ENCODE measurements at regions not wholly inside any gene's neighbourhood (a gene's known extent, or its start where the extent isn't known, plus 50 kb on each side); places are given as distances from the start of the nearest gene placed in this dataset.

DNA sequence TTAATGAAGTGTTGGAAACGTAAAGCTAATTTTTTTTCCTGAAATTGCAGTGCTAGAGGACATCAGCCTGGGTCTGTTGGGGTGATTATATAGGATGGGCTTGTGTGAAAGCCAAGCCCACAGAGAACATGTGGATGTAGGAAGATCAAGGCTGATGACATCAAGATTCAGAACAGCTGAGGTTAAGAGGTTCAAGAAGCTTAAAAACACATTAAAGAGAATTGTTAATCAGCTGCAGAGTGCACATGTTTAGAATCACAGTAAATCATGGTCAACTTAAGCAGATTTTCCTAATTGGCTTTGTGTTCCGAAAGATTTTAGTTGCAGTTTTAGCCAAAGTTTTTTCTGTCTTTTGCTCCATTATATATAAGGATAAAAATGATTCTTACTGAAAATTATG, 87.9 kb upstream of the PRICKLE1 start:
- DNase-seq (ENCODE audit: low spot score): no peak
- no peak overlapping the region for H3K4me3 ChIP-seq (ENCODE audit: low read depth in 1 of 3, low read length in 3 of 3)
- H3K27me3 ChIP-seq (ENCODE audit: control insufficient read depth in 4 of 4, insufficient read depth in 4 of 4, low read length in 3 of 4): no peaks in the 10 kb centered on the region
- TF ChIP-seq FOXA2 (IDR thresholded peaks at IDR 0.05): no peak
- TF ChIP-seq, protein P1, sequence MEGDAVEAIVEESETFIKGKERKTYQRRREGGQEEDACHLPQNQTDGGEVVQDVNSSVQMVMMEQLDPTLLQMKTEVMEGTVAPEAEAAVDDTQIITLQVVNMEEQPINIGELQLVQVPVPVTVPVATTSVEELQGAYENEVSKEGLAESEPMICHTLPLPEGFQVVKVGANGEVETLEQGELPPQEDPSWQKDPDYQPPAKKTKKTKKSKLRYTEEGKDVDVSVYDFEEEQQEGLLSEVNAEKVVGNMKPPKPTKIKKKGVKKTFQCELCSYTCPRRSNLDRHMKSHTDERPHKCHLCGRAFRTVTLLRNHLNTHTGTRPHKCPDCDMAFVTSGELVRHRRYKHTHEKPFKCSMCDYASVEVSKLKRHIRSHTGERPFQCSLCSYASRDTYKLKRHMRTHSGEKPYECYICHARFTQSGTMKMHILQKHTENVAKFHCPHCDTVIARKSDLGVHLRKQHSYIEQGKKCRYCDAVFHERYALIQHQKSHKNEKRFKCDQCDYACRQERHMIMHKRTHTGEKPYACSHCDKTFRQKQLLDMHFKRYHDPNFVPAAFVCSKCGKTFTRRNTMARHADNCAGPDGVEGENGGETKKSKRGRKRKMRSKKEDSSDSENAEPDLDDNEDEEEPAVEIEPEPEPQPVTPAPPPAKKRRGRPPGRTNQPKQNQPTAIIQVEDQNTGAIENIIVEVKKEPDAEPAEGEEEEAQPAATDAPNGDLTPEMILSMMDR (IDR thresholded peaks at IDR 0.05; ENCODE audit: low read depth, low read length, missing input control): no peak
- TF ChIP-seq GABPA (IDR thresholded peaks at IDR 0.05 in 1 of 2, conservative IDR thresholded peaks at IDR 0.05 in 1 of 2): no peak
- TF ChIP-seq RAD21 (IDR thresholded peaks at IDR 0.05): no peak
- TF ChIP-seq, protein P2, sequence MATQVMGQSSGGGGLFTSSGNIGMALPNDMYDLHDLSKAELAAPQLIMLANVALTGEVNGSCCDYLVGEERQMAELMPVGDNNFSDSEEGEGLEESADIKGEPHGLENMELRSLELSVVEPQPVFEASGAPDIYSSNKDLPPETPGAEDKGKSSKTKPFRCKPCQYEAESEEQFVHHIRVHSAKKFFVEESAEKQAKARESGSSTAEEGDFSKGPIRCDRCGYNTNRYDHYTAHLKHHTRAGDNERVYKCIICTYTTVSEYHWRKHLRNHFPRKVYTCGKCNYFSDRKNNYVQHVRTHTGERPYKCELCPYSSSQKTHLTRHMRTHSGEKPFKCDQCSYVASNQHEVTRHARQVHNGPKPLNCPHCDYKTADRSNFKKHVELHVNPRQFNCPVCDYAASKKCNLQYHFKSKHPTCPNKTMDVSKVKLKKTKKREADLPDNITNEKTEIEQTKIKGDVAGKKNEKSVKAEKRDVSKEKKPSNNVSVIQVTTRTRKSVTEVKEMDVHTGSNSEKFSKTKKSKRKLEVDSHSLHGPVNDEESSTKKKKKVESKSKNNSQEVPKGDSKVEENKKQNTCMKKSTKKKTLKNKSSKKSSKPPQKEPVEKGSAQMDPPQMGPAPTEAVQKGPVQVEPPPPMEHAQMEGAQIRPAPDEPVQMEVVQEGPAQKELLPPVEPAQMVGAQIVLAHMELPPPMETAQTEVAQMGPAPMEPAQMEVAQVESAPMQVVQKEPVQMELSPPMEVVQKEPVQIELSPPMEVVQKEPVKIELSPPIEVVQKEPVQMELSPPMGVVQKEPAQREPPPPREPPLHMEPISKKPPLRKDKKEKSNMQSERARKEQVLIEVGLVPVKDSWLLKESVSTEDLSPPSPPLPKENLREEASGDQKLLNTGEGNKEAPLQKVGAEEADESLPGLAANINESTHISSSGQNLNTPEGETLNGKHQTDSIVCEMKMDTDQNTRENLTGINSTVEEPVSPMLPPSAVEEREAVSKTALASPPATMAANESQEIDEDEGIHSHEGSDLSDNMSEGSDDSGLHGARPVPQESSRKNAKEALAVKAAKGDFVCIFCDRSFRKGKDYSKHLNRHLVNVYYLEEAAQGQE (IDR thresholded peaks at IDR 0.05): no peak
- no peak for TF ChIP-seq JUND (IDR thresholded peaks at IDR 0.05)
- no peak for TF ChIP-seq NR2F2 (IDR thresholded peaks at IDR 0.05)
- TF ChIP-seq, protein P3, sequence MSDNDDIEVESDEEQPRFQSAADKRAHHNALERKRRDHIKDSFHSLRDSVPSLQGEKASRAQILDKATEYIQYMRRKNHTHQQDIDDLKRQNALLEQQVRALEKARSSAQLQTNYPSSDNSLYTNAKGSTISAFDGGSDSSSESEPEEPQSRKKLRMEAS (IDR thresholded peaks at IDR 0.05): no peak
- TF ChIP-seq, protein P4, sequence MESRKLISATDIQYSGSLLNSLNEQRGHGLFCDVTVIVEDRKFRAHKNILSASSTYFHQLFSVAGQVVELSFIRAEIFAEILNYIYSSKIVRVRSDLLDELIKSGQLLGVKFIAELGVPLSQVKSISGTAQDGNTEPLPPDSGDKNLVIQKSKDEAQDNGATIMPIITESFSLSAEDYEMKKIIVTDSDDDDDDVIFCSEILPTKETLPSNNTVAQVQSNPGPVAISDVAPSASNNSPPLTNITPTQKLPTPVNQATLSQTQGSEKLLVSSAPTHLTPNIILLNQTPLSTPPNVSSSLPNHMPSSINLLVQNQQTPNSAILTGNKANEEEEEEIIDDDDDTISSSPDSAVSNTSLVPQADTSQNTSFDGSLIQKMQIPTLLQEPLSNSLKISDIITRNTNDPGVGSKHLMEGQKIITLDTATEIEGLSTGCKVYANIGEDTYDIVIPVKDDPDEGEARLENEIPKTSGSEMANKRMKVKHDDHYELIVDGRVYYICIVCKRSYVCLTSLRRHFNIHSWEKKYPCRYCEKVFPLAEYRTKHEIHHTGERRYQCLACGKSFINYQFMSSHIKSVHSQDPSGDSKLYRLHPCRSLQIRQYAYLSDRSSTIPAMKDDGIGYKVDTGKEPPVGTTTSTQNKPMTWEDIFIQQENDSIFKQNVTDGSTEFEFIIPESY (IDR thresholded peaks at IDR 0.05): no peak
- TF ChIP-seq SP1 (IDR thresholded peaks at IDR 0.05): no peak
- TF ChIP-seq HNF4A (conservative IDR thresholded peaks at IDR 0.05): no peak
- TF ChIP-seq YY1 (IDR thresholded peaks at IDR 0.05): no peak
- no peaks in the 10 kb centered on the region for H3K4me1 ChIP-seq (ENCODE audit: control insufficient read depth in 4 of 4, insufficient read depth in 4 of 4, low read length in 3 of 4)
- H3K9me3 ChIP-seq (ENCODE audit: control insufficient read depth in 4 of 4, low read length in 3 of 4): no peaks in the 10 kb centered on the region
- H3K9ac ChIP-seq (ENCODE audit: low read depth in 1 of 2, low read length in 2 of 2): no peak overlapping the region
- 67% methylated on average over 2 of the region's 2 CpGs for whole genome bisulfite sequencing
- no peaks in the 10 kb centered on the region for H3K36me3 ChIP-seq (ENCODE audit: control insufficient read depth in 4 of 4, insufficient read depth in 3 of 4, low read depth in 1 of 4, low read length in 3 of 4)
- H3K27ac ChIP-seq (ENCODE audit: low read depth in 1 of 2, low read length in 2 of 2): no peak overlapping the region

DNA sequence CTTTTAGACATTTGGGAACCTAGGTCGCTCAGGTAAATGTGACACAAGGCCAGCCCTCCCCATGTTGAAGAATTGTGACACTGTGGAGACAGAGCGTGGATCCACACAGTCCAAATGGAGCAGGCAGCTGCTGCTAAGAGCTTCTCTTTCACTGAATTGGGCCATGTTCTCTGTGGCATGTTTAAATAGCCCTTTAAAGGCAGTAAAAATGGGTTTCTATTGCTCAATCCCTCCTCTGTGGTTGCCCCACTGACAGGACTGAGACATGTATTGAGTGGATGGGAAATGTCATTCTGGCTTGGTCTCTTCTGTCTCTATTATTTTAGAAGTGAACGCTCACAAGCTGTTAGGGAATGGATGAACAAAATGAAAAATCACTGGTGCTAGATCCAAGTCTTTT, 84.0 kb upstream of the PRICKLE1 start:
- H3K4me3 ChIP-seq (ENCODE audit: low read depth in 1 of 3, low read length in 3 of 3): no peak overlapping the region
- H3K4me1 ChIP-seq (ENCODE audit: control insufficient read depth in 4 of 4, insufficient read depth in 4 of 4, low read length in 3 of 4): no peaks in the 10 kb centered on the region
- TF ChIP-seq, protein P3 (IDR thresholded peaks at IDR 0.05): no peak
- TF ChIP-seq, protein P5, sequence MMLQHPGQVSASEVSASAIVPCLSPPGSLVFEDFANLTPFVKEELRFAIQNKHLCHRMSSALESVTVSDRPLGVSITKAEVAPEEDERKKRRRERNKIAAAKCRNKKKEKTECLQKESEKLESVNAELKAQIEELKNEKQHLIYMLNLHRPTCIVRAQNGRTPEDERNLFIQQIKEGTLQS (IDR thresholded peaks at IDR 0.05): no peak
- TF ChIP-seq SP1 (IDR thresholded peaks at IDR 0.05): no peak
- no peak for TF ChIP-seq FOXA2 (IDR thresholded peaks at IDR 0.05)
- TF ChIP-seq HNF4G (IDR thresholded peaks at IDR 0.05): no peak
- TF ChIP-seq EGR1 (IDR thresholded peaks at IDR 0.05; ENCODE audit: low read depth in 2 of 2): no peak
- TF ChIP-seq, protein P1 (IDR thresholded peaks at IDR 0.05; ENCODE audit: low read depth, low read length, missing input control): no peak
- no peak for TF ChIP-seq TAF1 (conservative IDR thresholded peaks at IDR 0.05)
- no peak for TF ChIP-seq YY1 (IDR thresholded peaks at IDR 0.05)
- TF ChIP-seq FOXA1 (IDR thresholded peaks at IDR 0.05): no peak
- no peak for TF ChIP-seq RXRA (IDR thresholded peaks at IDR 0.05)
- TF ChIP-seq GABPA (IDR thresholded peaks at IDR 0.05 in 1 of 2, conservative IDR thresholded peaks at IDR 0.05 in 1 of 2): no peak
- no peaks in the 10 kb centered on the region for H3K36me3 ChIP-seq (ENCODE audit: control insufficient read depth in 4 of 4, insufficient read depth in 3 of 4, low read depth in 1 of 4, low read length in 3 of 4)
- H3K27ac ChIP-seq (ENCODE audit: low read depth in 1 of 2, low read length in 2 of 2): no peak overlapping the region
- DNase-seq (ENCODE audit: low spot score): no peak
- H3K27me3 ChIP-seq (ENCODE audit: control insufficient read depth in 4 of 4, insufficient read depth in 4 of 4, low read length in 3 of 4): no peaks in the 10 kb centered on the region
- no peaks in the 10 kb centered on the region for H3K9me3 ChIP-seq (ENCODE audit: control insufficient read depth in 4 of 4, low read length in 3 of 4)
- H3K9ac ChIP-seq (ENCODE audit: low read depth in 1 of 2, low read length in 2 of 2): no peak overlapping the region
- 72% methylated on average over 3 of the region's 3 CpGs for WGBS

All from liver (tissue), 8 donors.